ENCODE measurements at regions not wholly inside any gene's neighbourhood (a gene's known extent, or its start where the extent isn't known, plus 50 kb on each side); places are given as distances from the start of the nearest gene placed in this dataset.

DNA sequence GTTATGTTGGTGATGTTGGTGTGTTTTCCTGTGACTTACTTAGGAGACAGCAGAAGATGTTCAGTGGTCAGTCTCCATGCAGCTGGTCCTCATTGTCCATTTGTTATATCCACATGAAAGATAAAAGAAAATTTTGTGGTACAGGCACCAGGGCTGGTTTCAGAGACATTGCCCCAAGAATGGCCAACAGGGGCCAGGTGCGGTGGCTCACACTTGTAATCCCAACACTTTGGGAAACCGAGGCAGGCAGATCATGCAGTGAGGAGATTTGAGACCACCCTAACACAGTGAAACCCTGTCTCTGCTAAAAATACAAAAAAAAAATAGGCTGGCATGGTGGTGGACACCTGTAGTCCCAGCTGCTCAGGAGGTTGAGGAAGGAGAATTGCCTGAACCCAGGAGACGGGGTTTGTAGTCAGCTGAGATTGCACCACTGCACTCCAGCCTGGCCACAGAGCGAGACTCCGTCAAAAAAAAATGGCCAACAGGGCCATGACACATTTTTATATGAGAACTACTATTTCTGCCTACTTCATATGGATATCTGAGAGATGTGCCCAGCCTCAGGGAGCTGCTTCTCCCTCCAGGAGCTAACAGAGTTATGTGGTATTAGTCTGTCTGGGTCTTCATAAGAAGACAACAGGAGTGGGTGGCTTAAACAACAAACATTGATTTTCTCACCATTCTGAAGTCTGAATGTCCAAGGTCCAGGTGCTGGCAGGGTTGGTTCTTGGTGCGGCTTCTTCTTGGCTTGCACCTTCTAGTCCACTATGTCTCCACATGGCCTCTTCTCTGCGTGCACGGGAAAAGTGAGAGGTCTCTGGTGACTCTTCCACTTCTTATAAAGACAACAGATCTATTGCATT lies 821.7 kb downstream of the TMEM121 start:
- TF ChIP-seq YY1 (IDR thresholded peaks at IDR 0.05; ENCODE audit: insufficient read depth, insufficient replicate concordance, low read depth, low read length): no peak
- TF ChIP-seq, protein P1, sequence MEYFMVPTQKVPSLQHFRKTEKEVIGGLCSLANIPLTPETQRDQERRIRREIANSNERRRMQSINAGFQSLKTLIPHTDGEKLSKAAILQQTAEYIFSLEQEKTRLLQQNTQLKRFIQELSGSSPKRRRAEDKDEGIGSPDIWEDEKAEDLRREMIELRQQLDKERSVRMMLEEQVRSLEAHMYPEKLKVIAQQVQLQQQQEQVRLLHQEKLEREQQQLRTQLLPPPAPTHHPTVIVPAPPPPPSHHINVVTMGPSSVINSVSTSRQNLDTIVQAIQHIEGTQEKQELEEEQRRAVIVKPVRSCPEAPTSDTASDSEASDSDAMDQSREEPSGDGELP (IDR thresholded peaks at IDR 0.05; ENCODE audit: borderline replicate concordance, low read depth): no peak
- TF ChIP-seq, protein P2, sequence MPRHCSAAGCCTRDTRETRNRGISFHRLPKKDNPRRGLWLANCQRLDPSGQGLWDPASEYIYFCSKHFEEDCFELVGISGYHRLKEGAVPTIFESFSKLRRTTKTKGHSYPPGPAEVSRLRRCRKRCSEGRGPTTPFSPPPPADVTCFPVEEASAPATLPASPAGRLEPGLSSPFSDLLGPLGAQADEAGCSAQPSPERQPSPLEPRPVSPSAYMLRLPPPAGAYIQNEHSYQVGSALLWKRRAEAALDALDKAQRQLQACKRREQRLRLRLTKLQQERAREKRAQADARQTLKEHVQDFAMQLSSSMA (CRISPR knock-in tag; IDR thresholded peaks at IDR 0.05): no peak
- TF ChIP-seq ZBTB7A (CRISPR knock-in tag; IDR thresholded peaks at IDR 0.05): no peak
- no peak for TF ChIP-seq EHMT2 (IDR thresholded peaks at IDR 0.05; ENCODE audit: borderline replicate concordance, low read depth, low read length)

All from HepG2 (cell line).